ENCODE measurements at regions not wholly inside any gene's neighbourhood (a gene's known extent, or its start where the extent isn't known, plus 50 kb on each side); places are given as distances from the start of the nearest gene placed in this dataset.

GRCh38 chr2:150081775-150082481 lies 405.5 kb downstream of the RND3 start:
- TF ChIP-seq POLR2AphosphoS5 (IDR thresholded peaks at IDR 0.05; ENCODE audit: low read depth, low read length), result no peak
- no peak for TF ChIP-seq POLR2A (IDR thresholded peaks at IDR 0.05; ENCODE audit: low read depth, low read length)
